ENCODE measurements at regions not wholly inside any gene's neighbourhood (a gene's known extent, or its start where the extent isn't known, plus 50 kb on each side); places are given as distances from the start of the nearest gene placed in this dataset.

DNA sequence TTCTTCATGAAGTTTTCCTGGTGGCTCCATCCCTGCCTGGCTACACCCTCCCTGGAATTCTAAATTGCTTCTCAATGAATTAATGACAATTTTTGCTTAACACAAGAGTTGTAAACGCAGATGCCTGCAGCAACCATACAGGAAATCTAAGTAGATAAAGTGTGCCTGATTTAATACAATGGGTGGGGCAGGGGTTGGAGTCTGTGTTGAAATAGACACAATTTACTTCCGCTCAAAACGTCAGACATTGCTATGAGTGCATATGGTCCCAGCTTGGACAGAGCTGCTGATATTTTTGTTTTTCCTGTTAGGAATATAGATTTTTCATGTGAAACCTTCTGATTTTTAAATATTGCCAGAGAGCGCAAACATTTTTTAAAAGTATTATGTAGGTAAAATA, 1235.0 kb upstream of the SORCS1 start:
- DNase-seq (ENCODE audit: extremely low spot score, unreplicated experiment): no peak
- Mint-ChIP-seq H3K9me3 (no peaks in the 10 kb centered on the region), H3K4me3 (no peak overlapping the region), H3K36me3 (no peaks in the 10 kb centered on the region), H3K4me1 (ENCODE audit: unreplicated experiment) (no peaks in the 10 kb centered on the region), H3K27me3 (no peaks in the 10 kb centered on the region), H3K27ac (no peak overlapping the region)
- TF ChIP-seq, protein P1, sequence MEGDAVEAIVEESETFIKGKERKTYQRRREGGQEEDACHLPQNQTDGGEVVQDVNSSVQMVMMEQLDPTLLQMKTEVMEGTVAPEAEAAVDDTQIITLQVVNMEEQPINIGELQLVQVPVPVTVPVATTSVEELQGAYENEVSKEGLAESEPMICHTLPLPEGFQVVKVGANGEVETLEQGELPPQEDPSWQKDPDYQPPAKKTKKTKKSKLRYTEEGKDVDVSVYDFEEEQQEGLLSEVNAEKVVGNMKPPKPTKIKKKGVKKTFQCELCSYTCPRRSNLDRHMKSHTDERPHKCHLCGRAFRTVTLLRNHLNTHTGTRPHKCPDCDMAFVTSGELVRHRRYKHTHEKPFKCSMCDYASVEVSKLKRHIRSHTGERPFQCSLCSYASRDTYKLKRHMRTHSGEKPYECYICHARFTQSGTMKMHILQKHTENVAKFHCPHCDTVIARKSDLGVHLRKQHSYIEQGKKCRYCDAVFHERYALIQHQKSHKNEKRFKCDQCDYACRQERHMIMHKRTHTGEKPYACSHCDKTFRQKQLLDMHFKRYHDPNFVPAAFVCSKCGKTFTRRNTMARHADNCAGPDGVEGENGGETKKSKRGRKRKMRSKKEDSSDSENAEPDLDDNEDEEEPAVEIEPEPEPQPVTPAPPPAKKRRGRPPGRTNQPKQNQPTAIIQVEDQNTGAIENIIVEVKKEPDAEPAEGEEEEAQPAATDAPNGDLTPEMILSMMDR (conservative IDR thresholded peaks at IDR 0.05): no peak

DNA sequence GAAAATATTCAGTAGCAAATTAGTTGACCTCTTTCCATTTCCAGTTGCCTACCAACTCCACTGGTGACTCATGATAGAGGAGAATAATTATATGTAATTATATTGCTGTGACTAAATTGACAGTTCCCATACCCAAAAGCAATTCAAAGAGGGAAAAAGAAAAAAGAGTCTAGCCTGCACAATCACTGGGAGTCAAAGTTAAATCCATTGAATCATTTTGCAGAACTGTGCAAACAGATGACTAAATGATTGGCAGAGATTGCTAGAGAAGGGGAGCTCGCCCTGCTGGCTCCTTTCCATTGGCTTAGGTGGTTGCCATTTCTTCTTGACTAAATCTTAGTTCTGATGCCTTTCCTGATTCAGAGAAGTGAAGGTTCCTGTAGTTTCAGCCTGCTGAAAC, 1228.6 kb upstream of the SORCS1 start:
- TF ChIP-seq, protein P1 (conservative IDR thresholded peaks at IDR 0.05): no peak
- no peak for DNase-seq (ENCODE audit: extremely low spot score, unreplicated experiment)
- Mint-ChIP-seq H3K36me3 (no peaks in the 10 kb centered on the region), H3K27ac (no peak overlapping the region), H3K4me3 (no peak overlapping the region), H3K9me3 (no peaks in the 10 kb centered on the region), H3K27me3 (no peaks in the 10 kb centered on the region), H3K4me1 (ENCODE audit: unreplicated experiment) (no peaks in the 10 kb centered on the region)

DNA sequence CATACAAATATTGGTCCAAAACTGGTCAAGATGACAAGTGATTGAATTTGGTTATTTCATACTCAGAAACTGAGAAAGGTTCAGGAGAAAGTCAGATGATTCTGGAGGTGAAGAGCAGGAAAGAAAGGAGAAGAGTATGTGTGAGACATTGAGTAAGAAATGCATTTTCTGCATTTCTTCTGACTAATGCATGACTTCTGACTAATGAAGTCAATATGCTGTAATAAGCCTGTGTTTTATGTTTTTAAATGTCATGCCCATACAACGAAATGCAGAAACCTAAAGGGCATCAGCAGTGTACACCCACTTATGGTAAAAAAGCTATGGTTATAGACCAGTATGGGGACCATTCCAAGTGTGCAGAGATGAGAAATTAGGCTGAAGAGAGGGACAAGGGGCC, 1227.8 kb upstream of the SORCS1 start:
- Mint-ChIP-seq H3K27ac (no peak overlapping the region), H3K27me3 (no peaks in the 10 kb centered on the region), H3K4me3 (no peak overlapping the region), H3K36me3 (no peaks in the 10 kb centered on the region), H3K9me3 (no peaks in the 10 kb centered on the region), H3K4me1 (ENCODE audit: unreplicated experiment) (no peaks in the 10 kb centered on the region)
- DNase-seq (ENCODE audit: extremely low spot score, unreplicated experiment): no peak
- TF ChIP-seq, protein P1 (conservative IDR thresholded peaks at IDR 0.05): no peak

DNA sequence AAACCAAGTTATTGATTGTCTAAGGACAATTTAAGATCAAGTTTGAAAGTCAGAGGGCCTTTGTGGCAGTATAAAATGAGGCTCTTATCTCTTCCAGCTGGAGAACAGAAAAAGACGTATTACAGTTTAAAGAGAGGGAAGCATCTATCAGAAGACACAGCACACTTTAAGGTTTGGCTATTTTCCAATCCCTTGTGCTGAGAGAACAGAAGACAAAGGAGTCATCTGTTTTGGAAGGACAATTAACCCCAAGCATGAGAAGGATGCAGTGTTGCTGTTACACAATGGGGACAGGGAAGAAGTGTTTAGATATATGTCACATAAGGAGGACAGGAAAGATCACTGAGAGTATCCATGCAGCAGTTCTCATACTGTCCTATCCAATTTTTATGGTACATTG, 1224.2 kb upstream of the SORCS1 start:
- H3K4me1 Mint-ChIP-seq (ENCODE audit: unreplicated experiment): no peaks in the 10 kb centered on the region
- no peaks in the 10 kb centered on the region for H3K9me3 Mint-ChIP-seq
- H3K4me3 Mint-ChIP-seq: no peak overlapping the region
- H3K27ac Mint-ChIP-seq: no peak overlapping the region
- H3K27me3 Mint-ChIP-seq: no peaks in the 10 kb centered on the region
- TF ChIP-seq, protein P1 (conservative IDR thresholded peaks at IDR 0.05): no peak
- DNase-seq (ENCODE audit: extremely low spot score, unreplicated experiment): no peak
- no peaks in the 10 kb centered on the region for H3K36me3 Mint-ChIP-seq

- DNase-seq (ENCODE audit: extremely low spot score, unreplicated experiment): no peak
- H3K9me3 Mint-ChIP-seq: no peaks in the 10 kb centered on the region
These were observed 1221.5 kb upstream of the SORCS1 start for GRCh38 chr10:108385963-108386362.

More at GRCh38 chr10:108385963-108386362, 1221.5 kb upstream of the SORCS1 start:
- H3K27ac Mint-ChIP-seq: no peak overlapping the region
- TF ChIP-seq, protein P1 (conservative IDR thresholded peaks at IDR 0.05): no peak
- no peak overlapping the region for H3K4me3 Mint-ChIP-seq
- H3K36me3 Mint-ChIP-seq: no peaks in the 10 kb centered on the region
- H3K4me1 Mint-ChIP-seq (ENCODE audit: unreplicated experiment): no peaks in the 10 kb centered on the region
- H3K27me3 Mint-ChIP-seq: no peaks in the 10 kb centered on the region

Data from type B pancreatic cell (in vitro differentiated cells).